ENCODE measurements at regions not wholly inside any gene's neighbourhood (a gene's known extent, or its start where the extent isn't known, plus 50 kb on each side); places are given as distances from the start of the nearest gene placed in this dataset.

GRCh38 chr2:39498786-39499185 is 61.7 kb upstream of the MAP4K3 start:
- TF ChIP-seq CTCF (conservative IDR thresholded peaks at IDR 0.05; ENCODE audit: low read length) (no peak), EZH2phosphoT487 (IDR thresholded peaks at IDR 0.05; ENCODE audit: borderline replicate concordance) (no peak)

All from Loucy (cell line).